ENCODE measurements at regions not wholly inside any gene's neighbourhood (a gene's known extent, or its start where the extent isn't known, plus 50 kb on each side); places are given as distances from the start of the nearest gene placed in this dataset.

GRCh38 chrY:15805985-15806384 lies 1281.7 kb downstream of the NLGN4Y start:
- peaks cover 2% of the 10 kb centered on the region for H3K9me3 Mint-ChIP-seq
- H3K4me3 Mint-ChIP-seq = no peak overlapping the region
- intact Hi-C loops (cut with micrococcal nuclease) = no loop called here
- ChIA-PET CTCF (no interaction called here), POLR2A (no interaction called here)
- H3K27me3 Mint-ChIP-seq = no peaks in the 10 kb centered on the region
- no peaks in the 10 kb centered on the region for H3K36me3 Mint-ChIP-seq (ENCODE audit: low read depth)
- DNase-seq (no peak), ATAC-seq (ENCODE audit: low read depth) (no peak)
- no peak overlapping the region for H3K27ac Mint-ChIP-seq
- no peaks in the 10 kb centered on the region for H3K4me1 Mint-ChIP-seq
- no peak for TF ChIP-seq CTCF (IDR thresholded peaks at IDR 0.05)

GRCh38 chrY:15814241-15814640 lies 1289.9 kb downstream of the NLGN4Y start:
- Mint-ChIP-seq H3K27me3 (no peaks in the 10 kb centered on the region), H3K27ac (no peak overlapping the region), H3K4me1 (no peaks in the 10 kb centered on the region), H3K36me3 (ENCODE audit: low read depth) (no peaks in the 10 kb centered on the region), H3K4me3 (no peak overlapping the region), H3K9me3 (peaks cover 6% of the 10 kb centered on the region)
- ChIA-PET CTCF (no interaction called here), POLR2A (no interaction called here)
- DNase-seq (no peak), ATAC-seq (ENCODE audit: low read depth) (no peak)
- TF ChIP-seq CTCF (IDR thresholded peaks at IDR 0.05) = no peak
- intact Hi-C loops (cut with micrococcal nuclease) = no loop called here

Data from activated B cell treated with CpG ODN at 0.5 μM for 24 hours (primary cell).